ENCODE measurements at regions not wholly inside any gene's neighbourhood (a gene's known extent, or its start where the extent isn't known, plus 50 kb on each side); places are given as distances from the start of the nearest gene placed in this dataset.

GRCh38 chr10:78255796-78256638 lies 222.4 kb downstream of the RPS24 start:
- in situ Hi-C loops (cut with HindIII; ENCODE audit: low sequenced_read_pairs), result no loop called here
- no peak for DNase-seq (ENCODE audit: low spot score)

GRCh38 chr10:78258323-78259030 lies 224.8 kb downstream of the RPS24 start:
- peak; percentile 51 for DNase-seq (ENCODE audit: low spot score)
- in situ Hi-C loops (cut with HindIII; ENCODE audit: low sequenced_read_pairs), result no loop called here

- in situ Hi-C loops (cut with HindIII; ENCODE audit: low sequenced_read_pairs), result no loop called here
- no peak for DNase-seq (ENCODE audit: low spot score)
Measured at GRCh38 chr10:78259391-78259790, 225.7 kb downstream of the RPS24 start.

DNA sequence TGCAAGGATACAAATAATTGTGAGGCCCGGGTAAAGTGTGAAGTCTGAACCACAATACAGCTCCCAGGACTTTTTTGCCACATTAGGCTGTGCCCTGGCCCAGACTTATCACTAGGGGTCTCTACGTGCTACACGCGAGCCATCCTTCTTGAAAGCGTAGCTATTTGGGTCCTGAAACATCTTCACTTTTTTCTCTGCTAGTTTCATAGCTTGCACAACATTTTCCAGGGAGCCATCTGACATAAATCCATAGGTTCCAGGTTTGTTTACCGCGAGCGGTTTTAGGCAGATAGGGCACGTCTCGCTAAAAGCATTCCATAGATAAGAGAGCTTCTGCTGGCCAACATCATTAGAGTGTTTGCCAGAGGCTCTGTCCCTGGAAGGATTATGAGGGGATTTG lies 226.5 kb downstream of the RPS24 start:
- DNase-seq (ENCODE audit: low spot score), result no peak
- in situ Hi-C loops (cut with HindIII; ENCODE audit: low sequenced_read_pairs), result no loop called here

- in situ Hi-C loops (cut with HindIII; ENCODE audit: low sequenced_read_pairs), result no loop called here
- no peak for DNase-seq (ENCODE audit: low spot score)
Measured at GRCh38 chr10:78260680-78261079, 227.0 kb downstream of the RPS24 start.

GRCh38 chr10:78261291-78261690 lies 227.6 kb downstream of the RPS24 start:
- DNase-seq (ENCODE audit: low spot score), result no peak
- in situ Hi-C loops (cut with HindIII; ENCODE audit: low sequenced_read_pairs), result no loop called here

DNA sequence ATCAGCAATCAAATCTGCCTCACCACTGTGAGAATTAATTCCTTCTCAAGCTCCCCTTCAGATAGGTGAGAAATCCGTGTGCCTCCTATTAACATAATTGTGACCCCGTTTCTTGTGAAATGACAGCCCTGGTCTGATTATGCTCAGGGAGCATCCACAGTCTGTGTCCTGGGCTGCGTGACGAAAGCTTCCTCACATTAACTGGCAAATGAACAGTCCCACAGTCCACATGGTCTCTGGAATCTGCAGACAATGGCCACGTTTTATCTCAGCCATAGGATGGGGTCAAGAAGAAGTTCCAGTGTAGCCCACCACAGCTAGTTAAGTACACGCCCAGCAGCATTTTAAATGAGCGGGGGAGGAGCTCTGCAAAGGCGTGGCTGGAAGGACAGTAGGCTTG lies 229.2 kb downstream of the RPS24 start:
- DNase-seq (ENCODE audit: low spot score), result no peak
- in situ Hi-C loops (cut with HindIII; ENCODE audit: low sequenced_read_pairs), result no loop called here

DNA sequence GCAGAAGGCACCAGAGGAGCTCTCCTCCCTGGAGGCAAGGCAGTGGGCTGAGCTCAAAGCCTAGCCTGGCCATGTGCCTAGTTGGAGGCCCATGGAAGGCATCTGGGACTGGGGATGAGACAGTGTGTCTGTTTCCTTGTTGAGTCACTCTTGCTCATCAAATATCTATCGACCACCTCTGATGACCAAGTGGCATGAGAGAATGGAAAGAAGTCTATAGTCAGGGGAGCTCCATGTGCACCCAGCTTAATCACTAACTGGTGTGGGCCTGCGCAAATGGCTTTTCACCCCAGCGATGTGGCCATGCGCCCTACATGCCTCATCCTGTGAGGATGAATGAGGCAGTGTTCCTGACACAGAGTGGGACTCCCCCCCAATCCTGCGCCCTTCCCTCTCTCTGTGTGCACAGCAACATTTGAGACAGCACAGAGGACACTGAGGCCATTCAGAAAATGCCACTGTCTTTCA lies 229.9 kb downstream of the RPS24 start:
- in situ Hi-C loops (cut with HindIII; ENCODE audit: low sequenced_read_pairs), result no loop called here
- DNase-seq (ENCODE audit: low spot score), result no peak

GRCh38 chr10:78264361-78264760 lies 230.7 kb downstream of the RPS24 start:
- DNase-seq (ENCODE audit: low spot score), result no peak
- in situ Hi-C loops (cut with HindIII; ENCODE audit: low sequenced_read_pairs), result no loop called here

DNA sequence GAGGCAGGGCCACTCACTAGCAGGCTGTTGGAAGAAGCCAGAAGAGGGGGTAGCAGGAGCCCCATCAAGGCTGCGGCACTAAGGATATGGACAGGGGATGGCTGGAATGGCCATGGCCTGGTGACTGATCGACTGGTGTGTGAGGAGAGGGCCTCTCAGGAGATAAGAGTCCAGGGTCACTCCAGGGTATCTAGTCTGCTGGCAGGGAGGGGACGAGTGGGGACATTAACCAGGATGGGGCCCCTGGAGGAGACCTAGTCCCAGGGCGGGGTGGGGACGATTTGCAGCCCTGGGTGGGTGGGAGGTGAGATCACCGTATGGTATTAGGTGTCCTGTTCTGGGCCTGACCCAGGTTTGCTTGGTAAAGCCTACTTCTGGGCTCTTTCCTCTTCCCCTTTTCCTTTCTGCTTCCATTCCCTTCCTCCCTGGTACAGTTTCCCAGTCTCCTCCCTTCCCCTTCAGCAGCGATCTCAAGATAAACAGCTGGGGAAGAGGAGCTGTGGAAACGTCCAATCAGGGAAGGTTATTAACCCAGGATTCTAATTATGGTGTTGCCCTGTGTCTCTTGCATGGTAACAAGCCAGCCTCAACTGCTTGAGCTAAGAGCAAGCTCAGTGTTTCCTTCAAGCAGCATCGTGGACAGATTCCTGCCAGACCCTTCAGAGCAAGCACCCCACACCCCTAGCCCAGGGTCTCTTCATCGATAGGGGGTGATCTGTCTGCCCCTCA lies 233.2 kb downstream of the RPS24 start:
- in situ Hi-C loops (cut with HindIII; ENCODE audit: low sequenced_read_pairs), result no loop called here
- DNase-seq (ENCODE audit: low spot score), result no peak

- in situ Hi-C loops (cut with HindIII; ENCODE audit: low sequenced_read_pairs), result no loop called here
Measured at GRCh38 chr10:78267598-78267997, 233.9 kb downstream of the RPS24 start.

GRCh38 chr10:78269060-78269459 lies 235.4 kb downstream of the RPS24 start:
- no peak for DNase-seq (ENCODE audit: low spot score)
- in situ Hi-C loops (cut with HindIII; ENCODE audit: low sequenced_read_pairs), result no loop called here

More at GRCh38 chr10:78267598-78267997, 233.9 kb downstream of the RPS24 start:
- no peak for DNase-seq (ENCODE audit: low spot score)

- in situ Hi-C loops (cut with HindIII; ENCODE audit: low sequenced_read_pairs), result no loop called here
- no peak for DNase-seq (ENCODE audit: low spot score)
Measured at GRCh38 chr10:78272329-78272728, 238.7 kb downstream of the RPS24 start.

DNA sequence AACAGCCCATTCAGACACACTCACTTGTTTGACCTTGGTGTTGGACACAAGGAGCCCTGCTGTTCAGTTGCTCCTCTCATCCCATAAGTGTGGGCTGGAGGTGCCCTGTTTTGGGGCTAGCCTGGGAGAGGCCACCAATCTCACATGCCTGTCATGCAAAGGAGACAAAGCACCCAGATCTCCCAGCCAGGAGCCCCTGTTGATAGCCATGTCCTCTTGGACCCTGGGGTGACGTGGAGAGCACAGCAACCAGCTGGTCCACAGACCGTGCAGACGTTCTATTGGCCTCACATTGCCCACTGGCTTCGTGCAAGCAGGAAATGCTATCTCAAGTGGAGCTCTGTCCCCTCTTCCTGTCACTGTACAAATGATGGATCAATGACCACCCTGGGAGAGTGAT lies 240.8 kb downstream of the RPS24 start:
- DNase-seq (ENCODE audit: low spot score), result no peak
- in situ Hi-C loops (cut with HindIII; ENCODE audit: low sequenced_read_pairs), result no loop called here

GRCh38 chr10:78276139-78276538 lies 242.5 kb downstream of the RPS24 start:
- no peak for DNase-seq (ENCODE audit: low spot score)
- in situ Hi-C loops (cut with HindIII; ENCODE audit: low sequenced_read_pairs), result no loop called here

GRCh38 chr10:78277314-78278057 lies 243.8 kb downstream of the RPS24 start:
- in situ Hi-C loops (cut with HindIII; ENCODE audit: low sequenced_read_pairs), result no loop called here
- no peak for DNase-seq (ENCODE audit: low spot score)

DNA sequence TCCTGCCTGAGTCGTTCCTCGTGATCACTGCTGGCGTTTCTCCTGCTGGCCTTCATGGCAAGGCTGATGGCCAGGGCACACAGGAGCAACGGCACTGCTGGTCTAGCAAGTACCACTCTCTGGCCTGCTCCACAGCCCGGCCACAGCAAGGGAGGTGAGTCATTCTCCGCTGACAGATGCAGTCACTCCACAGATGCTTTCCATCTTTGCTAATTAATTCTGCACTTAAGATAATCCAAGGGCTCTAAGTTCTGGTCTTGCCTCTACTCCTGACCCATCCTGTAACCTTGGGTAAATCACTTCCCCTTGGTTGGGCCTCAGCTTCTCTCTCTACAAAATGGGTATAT lies 244.4 kb downstream of the RPS24 start:
- DNase-seq (ENCODE audit: low spot score), result peak; percentile 73
- in situ Hi-C loops (cut with HindIII; ENCODE audit: low sequenced_read_pairs), result no loop called here

GRCh38 chr10:78279756-78280155 lies 246.1 kb downstream of the RPS24 start:
- no peak for DNase-seq (ENCODE audit: low spot score)
- in situ Hi-C loops (cut with HindIII; ENCODE audit: low sequenced_read_pairs), result no loop called here

DNA sequence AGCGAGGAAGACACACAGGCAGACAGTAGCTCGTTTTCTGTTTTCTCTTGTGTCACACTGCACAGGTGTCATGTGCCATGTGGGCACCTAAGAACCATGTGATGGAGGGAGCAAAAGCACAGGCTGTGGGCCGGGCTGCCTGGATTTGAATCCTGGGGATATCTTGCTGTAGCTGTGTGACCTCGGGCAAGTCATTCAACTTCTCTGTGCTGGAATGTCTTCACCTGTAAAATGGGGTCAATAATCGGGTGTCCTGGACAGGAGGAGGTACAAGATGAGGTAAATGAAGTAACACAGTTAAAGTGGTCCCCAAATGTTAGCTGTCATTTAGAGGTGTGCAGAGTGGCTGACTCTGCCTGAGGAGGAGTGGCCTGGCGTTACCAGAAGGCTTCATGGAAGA lies 246.9 kb downstream of the RPS24 start:
- in situ Hi-C loops (cut with HindIII; ENCODE audit: low sequenced_read_pairs), result no loop called here
- DNase-seq (ENCODE audit: low spot score), result no peak
